NCI-H748 (cell line): ENCODE measurements at regions not wholly inside any gene's neighbourhood (a gene's known extent, or its start where the extent isn't known, plus 50 kb on each side); places are given as distances from the start of the nearest gene placed in this dataset.

Experiments
- DNase-seq: peaks from one replicate; lab custom pipeline; 2025; ENCODE audit not compliant: unreplicated experiment; lab: John Stamatoyannopoulos, UW

DNA sequence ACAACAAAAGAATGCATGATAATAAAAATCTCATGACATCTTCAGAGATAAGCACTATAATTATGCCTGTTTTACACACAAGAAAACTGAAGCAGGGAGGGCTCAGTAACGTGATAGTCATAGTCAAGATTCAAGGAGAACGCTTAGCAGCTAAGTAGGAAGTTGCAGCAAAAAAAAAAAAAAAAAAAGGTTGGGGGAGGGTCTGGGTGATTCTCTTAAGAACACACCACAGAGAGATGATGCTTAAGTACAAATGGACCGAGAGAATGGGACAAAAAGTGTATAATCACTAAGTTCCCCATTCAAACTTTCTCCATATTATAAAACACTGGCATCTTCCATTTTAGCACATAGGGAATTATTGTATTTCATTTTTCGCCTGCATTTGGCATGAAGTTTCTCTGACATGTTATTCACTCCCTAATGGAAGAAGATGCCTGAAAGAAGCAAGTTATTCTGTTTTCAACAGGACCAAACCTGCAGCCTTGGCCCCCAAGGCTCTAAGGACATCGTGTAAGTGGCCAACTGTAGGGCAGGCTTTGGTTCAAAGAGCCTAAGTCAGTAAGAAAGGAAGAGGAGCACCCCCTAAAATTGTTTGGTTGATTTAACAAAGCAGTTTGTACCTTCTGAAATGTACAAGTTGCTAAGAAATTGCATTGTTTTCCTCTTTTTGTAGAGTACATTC is 142.9 kb upstream of the TMPO start:
- DNase-seq, result peak; percentile 61

DNA sequence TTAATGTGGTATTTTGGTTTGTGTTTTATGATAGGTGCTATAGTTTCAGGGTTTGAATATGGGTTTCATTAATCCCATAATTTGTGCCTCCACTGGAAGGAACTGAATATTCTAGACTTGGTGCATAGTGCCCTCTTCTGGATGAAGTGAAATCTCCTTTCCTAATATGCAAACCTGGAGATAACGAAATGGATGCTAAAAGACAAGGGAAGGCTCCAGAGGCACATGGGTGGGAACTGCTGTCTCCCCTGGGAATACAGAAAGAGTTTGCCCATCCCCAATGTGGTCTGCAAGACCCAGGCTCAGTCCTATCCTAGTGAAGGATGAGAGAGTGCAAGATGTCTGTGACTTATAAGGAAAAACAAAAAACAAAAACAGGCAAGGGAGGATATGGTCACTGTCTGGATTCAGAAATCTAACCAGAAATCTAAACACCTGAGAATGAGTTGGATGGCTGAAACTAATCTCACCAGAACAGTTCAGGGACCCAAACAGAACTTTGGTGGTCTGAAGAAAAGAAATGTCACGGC is 142.3 kb upstream of the TMPO start:
- peak; percentile 85 for DNase-seq

DNA sequence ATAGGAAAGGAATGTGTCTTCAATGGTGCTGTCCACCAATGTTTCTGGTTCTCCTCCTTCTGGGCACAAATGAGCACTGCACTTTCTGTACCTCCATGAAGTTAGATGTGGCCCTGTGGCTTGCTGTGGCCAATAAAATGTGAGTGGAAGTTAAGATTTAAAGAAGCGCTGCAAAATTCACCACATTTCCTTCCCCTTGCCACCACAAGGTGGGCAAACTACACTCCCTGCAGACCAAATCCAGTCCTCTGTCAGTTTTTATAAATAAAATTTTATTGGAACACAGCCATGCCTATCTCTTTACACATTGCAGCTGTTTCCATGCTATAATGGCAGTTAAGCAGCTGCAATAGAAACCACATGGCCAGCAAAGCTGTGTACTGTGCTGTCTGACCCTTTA is 141.4 kb upstream of the TMPO start:
- peak; percentile 52 for DNase-seq

DNA sequence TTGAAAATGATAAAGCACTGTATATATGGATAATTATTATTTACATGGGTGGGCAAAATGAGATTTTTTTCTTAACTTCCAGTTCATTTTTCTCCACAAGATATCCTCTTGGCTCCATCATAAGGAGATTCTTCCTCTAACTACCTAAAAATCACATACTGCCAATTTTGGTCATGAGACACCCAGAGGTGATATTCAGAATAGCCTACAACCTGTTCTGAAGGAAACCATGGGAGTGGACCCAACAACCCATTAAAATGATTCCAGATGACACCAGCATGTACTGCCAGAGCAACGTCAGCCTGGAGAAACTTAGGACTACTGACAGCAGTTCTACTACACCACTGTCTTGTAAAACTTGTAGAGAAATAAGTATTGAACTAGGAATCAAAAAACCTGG is 136.3 kb upstream of the TMPO start:
- no peak for DNase-seq

DNA sequence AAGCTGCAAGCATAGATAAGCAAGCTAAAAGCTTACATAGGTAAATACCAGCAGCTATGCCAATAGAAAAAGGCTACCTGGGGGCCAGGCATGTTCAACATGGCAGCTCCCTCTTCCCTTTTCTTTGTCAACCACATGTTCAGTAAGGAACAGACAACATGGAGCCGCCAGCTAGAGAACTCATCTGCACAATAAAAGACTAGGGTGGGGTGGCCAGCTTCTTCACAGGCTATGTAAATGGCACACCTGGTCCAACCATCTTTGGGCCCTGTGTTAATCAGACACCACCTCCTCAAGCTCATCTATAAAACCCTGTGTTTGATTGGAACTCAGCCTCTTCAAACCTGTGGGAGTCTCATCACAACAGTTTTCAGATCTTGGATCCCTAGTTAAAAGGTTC is 129.7 kb upstream of the TMPO start:
- DNase-seq, result peak; percentile 95

- DNase-seq, result peak; percentile 38
These were observed 127.9 kb upstream of the TMPO start for GRCh38 chr12:98387444-98387843.

GRCh38 chr12:98388126-98388525 is 127.3 kb upstream of the TMPO start:
- no peak for DNase-seq

DNA sequence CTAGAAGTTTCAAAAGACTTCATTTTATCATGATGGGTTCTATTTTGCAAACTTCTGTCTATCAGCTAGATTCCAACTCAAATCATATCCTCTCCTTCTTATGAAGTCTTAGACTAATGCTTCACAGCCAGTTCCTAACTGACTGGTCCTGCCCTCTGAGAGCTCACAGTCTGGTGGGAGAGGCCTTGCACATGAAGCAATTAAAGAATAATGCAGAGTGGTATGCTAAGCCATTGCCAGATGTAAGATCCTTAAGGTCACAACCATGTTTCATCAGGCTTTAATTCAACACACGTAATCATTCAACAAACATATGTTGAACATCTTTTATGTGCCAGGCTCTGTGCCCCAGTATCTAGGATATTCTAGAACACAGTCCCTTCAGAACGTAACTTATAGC is 125.8 kb upstream of the TMPO start:
- no peak for DNase-seq

- DNase-seq, result peak; percentile 95
These were observed 117.9 kb upstream of the TMPO start for GRCh38 chr12:98397323-98398105.

GRCh38 chr12:98399532-98399931 is 115.9 kb upstream of the TMPO start:
- peak; percentile 80 for DNase-seq

GRCh38 chr12:98401427-98401826 is 114.0 kb upstream of the TMPO start:
- DNase-seq, result peak; percentile 89

GRCh38 chr12:98402091-98402490 is 113.3 kb upstream of the TMPO start:
- DNase-seq, result no peak

GRCh38 chr12:98402671-98403070 is 112.7 kb upstream of the TMPO start:
- DNase-seq, result no peak

- no peak for DNase-seq
These were observed 112.0 kb upstream of the TMPO start for GRCh38 chr12:98403385-98403784.

- DNase-seq, result no peak
These were observed 111.5 kb upstream of the TMPO start for GRCh38 chr12:98403936-98404335.

DNA sequence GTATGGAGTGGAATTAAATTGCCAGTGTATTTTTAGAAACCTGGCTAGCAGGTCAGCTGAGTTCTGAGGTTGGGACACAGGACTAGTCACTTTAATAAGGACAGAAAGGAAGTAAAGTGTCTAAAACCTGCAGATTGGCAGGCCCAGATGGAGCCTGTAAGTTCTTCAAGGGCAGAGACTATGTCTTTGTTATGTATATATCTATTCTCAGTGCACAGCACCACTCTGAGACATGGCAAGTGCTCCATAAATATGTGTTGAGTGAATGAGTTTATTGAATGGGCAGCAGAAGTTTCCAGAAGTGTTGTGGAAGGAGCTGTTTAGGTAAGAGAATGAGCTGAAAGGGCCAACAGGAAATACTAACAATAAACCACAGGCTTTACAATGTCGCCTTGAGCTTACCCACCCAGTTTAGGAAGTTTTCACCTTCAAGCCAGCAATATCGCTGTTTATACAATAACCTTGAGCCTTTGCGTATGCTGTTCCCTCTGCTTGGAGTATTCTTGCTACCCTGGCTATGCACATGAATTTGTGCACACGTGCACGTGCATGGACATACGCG is 109.5 kb upstream of the TMPO start:
- DNase-seq, result no peak

- peak; percentile 28 for DNase-seq
These were observed 109.0 kb upstream of the TMPO start for GRCh38 chr12:98406378-98406777.

GRCh38 chr12:98408681-98409080 is 106.7 kb upstream of the TMPO start:
- DNase-seq, result no peak

GRCh38 chr12:98409548-98409947 is 105.8 kb upstream of the TMPO start:
- DNase-seq, result no peak

DNA sequence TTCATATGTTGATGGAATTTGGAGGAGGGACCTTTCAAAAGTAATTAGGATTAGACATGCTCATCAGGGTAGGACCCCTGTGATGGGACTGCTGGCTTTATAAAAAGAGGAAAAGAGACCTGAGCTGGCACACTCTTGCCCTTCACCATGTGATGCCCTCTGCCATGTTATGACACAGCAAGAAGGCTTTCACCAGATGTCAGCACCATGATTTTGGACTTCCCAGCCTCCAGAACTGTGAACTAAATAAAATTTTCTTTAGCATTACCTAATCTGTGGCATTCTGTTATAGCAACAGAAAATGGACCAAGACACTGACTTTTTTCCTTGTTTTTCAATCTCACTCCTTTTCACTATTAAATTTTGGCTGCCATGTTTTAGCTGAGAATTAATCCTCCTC is 105.0 kb upstream of the TMPO start:
- DNase-seq, result no peak

GRCh38 chr12:98416845-98417244 is 98.5 kb upstream of the TMPO start:
- peak; percentile 40 for DNase-seq

GRCh38 chr12:98417266-98417665 is 98.1 kb upstream of the TMPO start:
- no peak for DNase-seq
